Right renal cortex interstitium (tissue), 3 donors: ENCODE measurements at regions not wholly inside any gene's neighbourhood (a gene's known extent, or its start where the extent isn't known, plus 50 kb on each side); places are given as distances from the start of the nearest gene placed in this dataset.
"Not testable (repeated sequence)": the region's sequence is repeated elsewhere in the genome, so short reads cannot be mapped to it uniquely, and the experiment has no call there.

Source experiments
- DNase-seq, 3 donors: peaks; one replicate each; pipeline ENCODE4 v3.0.0-alpha.2; 2013; ENCODE audit warnings: low read depth in 3 of 3, low spot score in 2 of 3

DNA sequence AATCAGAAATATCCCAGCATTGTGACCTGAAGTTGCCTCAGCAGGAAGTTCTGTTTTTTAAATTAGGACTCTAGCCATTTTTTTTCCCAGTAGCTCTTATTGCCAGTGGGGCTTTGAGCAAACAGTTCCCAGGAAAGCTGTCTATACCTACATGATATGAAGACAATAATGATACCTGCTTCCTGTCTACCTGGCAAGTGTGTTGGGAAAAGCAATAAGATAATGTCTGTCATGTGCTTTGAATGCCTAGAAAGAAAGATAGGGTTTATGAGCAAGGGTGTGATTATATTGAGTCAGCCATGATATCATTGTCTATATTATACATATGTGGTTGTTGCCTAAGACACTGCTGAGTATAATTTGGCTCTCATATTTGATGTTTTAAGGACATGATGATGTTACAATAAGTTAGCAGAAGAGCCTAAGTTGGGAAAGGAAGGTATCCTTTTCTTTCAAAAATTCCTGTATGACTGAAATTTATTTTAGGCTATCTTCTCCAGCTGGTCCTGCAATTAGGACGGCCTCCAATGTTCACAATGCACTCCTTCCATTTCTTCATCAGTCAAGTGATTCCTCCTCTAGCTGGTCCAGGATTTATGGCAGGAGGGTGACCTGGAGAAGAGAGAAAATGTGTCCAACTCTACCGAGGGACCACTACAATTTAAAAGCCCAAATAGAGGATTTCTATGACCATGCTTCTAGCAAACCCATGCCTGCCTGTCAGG, 99.6 kb upstream of the CDC42BPA start:
- DNase-seq: no peak

DNA sequence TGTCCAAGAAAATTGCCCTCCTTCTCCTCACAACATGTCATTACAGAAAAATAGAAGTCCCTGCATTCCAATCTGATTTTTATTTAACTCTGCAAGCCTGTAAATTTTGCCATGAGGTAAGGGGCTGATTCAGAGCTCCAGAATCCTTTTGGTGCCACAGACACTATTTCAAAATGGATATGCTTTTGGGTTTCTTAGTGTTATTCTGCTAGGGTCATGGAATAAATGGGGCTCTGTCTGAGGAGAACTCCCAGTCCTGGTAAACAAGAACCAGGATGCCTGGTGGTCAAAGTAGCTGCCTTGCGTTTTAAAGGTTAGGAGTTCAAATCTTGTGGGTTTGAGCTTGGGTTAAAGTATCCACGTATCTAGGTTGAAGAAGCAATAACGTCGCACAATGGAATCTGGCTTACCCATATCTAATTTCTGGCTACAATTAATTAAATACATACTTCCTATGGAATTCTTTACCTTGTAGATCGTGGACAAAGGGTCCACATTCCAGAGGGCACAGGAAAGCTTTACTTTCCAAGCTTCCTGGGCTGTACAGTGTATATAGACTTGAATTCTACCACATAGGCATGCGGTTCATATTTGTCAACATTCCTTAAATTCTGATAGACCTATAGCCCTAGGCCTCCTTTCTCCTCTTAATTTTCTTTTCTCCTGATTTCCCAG, 98.0 kb upstream of the CDC42BPA start:
- DNase-seq: no peak

DNA sequence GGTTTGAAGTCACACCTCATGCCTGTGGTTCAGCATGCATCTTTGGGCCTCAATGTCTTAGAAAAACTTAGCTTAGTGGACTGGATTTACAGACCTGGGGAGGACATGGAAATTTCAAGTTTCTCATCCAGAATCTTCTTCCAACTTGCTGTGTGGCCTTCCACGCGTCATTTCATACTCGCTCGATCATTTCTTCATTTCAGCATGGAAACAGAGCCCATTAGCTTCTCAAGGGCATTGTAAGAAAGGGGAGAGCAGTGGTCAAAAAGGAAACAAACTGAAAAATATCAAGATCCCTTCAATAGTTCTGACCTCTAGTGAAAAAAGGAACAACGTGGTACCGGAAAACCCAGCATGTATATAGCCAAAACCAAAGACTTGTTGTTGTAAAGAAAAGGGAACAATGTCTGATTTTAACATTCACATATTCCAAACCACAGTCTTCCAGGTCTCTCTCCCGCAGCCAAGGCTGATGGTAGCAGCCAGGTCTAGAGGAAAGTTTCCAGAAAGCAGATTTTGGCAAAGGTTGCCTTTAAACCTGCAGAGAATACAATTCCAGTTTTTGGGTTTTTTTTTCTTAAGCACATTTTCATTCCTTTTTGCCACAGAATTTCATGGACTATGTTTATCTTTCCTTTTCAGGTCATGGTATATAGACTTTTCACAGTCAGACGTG, 97.0 kb upstream of the CDC42BPA start:
- DNase-seq: no peak

DNA sequence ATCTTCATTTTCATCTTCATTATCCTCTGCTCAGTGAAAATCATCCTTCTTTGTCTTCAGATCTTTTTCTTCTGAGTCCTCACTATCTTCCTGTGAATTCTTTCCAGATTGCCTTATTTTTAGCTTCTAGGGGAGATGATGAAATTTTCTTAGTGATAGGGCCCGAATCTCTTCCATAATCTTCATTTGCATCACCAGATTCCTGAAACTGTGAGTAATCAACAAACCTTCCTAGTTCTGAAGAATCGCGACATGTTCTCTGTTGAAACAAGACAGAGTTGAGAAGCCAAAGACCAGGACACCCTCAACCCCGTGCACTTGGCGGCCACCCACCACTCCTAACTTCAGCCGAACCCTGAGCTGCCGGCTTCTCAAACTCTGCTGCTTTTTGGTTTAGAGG, 92.8 kb upstream of the CDC42BPA start:
- no peak for DNase-seq

DNA sequence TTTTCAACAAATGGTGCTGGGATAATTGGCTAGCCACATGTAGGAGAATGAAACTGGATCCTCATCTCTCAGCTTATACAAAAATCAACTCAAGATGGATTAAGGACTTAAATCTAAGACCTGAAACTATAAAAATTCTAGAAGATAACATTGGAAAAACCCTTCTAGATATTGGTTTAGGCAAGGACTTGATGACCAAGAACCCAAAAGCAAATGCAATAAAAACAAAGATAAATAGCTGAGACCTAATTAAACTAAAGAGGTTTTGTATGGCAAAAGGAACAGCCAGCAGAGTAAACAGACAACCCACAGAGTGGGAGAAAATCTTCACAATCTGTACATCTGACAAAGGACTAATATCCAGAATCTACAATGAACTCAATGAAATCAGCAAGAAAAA, 88.0 kb upstream of the CDC42BPA start:
- not testable (repeated sequence) for DNase-seq

DNA sequence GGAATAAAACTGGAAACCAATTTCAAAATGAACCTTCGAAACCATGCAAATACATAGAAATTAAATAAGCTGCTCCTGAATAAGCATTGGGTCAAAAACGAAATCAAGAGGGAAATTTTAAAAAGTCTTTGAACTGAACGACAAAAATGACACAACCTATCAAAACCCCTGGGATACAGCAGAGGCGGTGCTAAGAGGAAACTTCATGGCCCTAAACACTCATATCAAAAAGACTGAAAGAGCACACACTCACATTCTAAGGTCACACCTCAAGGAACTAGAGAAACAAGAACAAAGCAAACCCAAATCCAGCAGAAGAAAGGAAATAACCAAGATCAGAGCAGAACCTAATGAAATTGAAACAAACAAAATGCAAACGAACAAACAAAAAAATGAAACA, 85.2 kb upstream of the CDC42BPA start:
- no peak for DNase-seq

DNA sequence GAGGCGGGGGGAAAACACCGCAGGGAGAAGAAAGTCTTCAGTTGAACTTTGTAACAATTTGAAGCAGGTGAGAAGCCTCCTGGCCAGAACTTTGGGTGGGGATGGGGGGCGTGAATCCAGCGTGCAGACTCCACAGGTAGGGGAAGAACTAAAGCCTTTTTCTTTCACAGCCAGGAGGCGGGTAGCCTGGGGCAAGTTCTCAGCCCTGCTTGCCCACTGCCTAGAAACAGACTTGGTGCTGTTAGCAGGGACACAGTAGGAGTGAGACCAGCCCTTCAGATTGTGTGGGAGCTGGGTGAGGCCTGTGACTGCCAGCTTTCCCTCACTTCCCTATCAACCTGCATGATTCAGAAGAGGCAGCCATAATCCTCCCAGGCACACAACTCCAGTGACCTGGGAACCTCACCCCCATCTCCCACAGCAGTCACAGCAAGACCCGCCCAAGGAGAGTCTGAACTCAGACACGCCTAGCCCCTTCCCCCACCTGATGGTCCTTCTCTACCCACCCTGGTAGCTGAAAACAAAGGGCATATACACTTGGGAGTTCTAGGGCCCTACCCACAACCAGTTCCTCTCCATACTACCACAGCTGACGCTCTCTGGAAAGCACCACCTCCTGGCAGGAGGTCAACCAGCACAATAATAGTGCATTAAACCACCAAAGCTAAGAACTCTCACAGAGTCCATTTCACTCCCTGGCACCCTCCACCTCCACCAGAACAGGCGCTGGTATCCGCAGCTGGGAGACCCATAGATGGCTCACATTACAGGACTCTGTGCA, 83.5 kb upstream of the CDC42BPA start:
- no peak for DNase-seq

DNA sequence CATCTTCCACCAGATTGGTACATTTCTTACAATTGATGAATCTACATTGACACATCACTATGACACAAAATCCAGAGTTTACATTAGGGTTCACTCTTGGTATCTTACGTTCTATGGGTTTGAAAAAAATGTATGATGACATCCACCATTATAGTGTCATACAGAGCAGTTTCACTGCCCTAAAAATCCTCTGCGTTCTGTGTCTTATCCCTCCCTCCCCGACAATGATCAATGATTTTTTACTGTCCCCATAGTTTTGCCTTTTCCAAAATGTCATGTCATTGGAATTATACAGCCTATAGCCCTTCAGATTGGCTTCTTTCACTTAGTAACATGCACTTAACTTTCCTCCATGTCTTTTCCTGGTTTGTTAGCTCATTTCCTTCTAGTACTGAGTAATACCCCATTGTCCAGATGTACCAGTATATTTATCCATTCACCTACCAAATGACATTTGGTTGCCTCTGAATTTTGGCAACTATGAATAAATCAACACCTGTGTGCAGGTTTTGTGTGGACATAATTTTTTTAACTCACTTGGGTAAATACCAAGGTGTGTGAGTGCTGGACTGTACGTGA, 80.9 kb upstream of the CDC42BPA start:
- no peak for DNase-seq

DNA sequence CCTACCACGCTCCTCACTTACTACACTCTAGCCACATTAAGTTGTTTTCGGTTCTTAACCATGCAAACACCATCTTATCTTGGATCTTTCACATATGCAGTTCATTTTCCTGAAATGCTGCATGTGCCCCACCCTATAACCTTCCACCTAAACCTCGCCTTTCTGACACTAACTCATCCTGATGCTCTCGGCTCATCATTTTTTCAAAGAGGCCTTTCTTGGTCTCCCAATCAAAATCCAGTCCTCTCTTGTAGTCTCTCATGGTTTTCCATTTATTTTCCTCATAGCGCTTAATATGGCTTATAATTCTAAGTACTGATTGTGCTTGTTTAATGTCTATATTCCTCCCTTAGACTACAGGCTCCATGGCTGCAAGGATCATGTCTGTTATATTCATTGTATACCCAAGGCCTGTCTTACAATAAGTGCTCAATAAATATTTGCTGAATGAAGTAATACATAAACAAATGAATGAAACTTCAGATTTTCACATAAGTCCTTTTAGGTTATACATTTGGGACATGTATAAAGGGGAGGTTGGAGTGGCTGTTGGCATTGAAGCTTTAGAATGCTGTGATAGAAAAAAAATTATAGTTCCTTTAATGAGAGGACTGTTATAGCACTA, 79.2 kb upstream of the CDC42BPA start:
- DNase-seq: no peak

DNA sequence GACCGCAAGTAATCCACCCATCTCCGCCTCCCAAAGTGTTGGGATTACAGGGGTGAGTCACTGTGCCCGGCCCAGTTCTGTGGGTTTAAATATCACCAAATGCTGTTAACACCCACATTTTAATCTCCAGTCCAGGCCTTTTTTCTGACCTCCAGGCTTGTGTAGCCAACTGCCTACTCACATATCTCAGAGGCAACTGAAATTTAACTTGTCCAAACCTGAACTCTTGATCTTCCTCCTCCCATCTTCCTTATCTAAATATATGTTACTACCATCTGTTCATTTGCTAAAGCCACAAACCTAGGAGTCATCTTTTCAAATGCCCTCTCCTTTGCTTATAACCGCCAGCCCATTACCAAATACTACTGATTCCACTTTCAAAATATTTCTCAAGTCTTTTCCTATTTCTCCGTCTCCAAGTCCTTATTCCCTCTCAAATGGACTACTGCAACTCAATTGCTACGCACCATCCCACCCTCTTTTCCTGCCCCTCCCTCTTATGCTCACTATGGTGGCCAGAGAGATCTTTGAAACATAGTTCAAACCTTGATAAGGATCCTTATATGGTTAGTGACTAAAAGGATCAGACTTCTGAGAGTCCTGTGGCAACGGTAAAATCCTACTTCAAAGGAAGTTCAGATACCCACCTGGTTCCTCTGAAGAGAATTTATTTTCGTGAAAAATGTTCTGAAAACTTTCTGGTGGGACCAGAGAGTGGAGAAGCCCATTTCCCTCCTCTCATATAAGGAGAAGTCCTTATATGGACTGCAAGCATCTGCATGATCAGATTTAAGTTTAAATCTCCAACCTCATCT, 78.5 kb upstream of the CDC42BPA start:
- DNase-seq: no peak

DNA sequence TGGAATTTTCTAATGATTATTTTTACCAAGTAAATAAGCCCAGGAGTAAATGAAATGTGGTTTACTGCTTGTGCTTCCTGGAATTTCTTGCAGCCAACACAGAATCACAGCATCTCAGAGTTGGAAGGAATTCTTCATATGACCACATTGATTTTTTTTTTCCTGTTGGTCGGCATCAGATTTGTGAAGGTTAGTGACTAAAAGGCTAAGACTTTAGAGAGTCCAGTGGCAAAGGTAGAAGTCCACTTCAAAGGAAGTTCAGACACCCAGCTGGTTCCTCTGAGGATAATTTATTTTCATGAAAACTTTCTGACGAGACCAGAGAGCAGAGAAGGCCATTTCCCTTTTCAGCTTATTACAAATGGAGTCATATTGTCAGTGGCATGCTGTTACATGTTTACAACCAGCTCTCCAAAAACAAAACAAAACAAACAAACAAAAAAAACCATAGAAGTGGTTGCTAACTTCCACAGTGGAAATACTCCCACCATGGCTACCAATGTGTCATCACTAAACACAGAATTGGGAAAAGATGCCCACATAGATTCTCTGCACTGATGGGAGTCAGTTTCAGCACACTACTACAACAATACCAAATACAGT, 77.2 kb upstream of the CDC42BPA start:
- DNase-seq: no peak

DNA sequence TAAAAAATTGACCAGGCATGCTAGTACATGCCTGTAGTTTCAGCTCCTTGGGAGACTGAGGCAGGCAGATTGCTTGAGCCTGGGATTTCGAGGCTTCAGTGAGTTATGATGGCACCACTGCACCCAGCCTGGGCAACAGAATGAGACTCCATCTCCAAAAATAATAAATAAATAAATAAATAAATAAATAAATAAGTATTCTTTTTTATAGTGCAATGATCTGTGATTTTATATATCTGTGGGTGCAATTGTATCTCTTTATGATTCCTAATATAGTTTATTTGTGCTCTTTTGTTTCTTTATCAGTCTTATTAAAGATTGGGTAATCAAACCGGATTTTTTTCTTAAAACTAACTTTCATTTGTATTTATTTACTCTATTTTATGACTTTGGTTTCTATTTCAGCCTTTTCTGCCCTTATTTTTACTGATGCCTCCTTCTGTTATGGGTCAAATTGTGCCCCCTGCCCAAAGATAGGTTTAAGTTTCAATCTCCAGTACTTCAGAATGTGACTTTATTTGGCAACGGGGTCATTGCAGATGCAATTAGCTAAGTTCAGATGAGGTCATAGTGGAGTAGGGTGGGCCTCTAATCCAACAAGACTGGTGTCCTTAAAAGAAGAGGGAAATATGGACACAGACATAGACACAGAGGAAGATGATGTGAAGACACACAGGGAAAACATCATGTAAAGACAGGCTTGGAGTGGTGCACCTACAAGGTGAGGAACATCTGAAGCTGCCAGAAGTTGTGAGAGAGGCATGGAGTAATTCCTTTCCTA, 74.9 kb upstream of the CDC42BPA start:
- no peak for DNase-seq

DNA sequence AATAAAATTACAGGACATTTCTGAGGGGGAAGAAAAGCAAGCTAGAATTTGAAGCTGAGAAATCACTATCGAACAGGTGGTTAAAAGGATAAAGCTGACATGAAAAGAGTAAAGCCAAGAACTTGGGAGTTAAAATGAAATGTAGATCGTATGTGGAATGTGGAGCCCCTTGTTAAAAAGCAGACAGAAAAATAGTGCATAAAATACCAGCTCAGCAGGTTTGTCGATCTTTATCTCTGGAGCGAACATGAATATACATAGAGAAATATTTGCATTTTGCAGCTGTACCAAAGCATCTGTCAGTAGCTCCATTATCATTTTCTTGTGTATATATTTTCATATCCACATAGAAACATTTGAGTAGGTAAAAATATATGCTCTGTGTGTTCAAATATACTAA, 73.6 kb upstream of the CDC42BPA start:
- DNase-seq: peak in 1 of 3 donors; percentile 21

DNA sequence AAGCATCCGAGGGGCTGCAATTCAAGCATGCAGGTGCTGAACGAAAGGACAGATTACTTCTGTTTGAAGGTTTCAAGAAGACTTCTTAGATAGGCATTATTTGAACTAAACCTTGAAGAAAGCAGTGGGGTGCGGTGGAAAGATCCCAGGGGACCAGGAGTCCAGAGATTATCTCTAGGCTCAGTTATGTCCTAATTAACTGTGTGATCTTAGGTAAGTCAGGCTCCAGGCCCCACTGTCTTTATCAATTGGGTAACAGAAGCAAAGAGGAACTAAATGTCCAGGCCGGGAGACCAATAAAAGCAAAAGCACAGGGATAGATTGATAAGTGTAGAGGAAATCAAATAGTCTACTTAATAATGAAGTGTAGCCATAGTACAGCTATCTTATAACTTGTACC, 72.9 kb upstream of the CDC42BPA start:
- DNase-seq: no peak

DNA sequence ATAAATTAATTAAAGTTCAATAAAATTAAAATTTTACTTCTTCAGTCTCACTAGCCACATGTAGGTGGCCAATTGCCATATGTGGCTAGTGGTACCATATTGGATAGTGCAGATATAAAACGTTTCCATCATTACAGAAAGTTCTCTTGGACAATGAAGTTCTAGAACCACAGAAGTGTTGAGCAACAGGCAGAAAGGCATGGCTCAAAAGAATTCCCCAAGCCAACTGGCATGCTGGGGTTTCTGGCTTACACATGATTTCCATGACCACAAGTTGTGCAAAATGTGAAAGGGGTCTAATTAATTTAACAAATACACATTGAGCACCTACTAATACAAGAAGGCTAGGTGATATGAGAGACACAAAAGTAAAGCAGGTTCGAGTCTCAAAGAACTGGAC, 72.2 kb upstream of the CDC42BPA start:
- no peak for DNase-seq

DNA sequence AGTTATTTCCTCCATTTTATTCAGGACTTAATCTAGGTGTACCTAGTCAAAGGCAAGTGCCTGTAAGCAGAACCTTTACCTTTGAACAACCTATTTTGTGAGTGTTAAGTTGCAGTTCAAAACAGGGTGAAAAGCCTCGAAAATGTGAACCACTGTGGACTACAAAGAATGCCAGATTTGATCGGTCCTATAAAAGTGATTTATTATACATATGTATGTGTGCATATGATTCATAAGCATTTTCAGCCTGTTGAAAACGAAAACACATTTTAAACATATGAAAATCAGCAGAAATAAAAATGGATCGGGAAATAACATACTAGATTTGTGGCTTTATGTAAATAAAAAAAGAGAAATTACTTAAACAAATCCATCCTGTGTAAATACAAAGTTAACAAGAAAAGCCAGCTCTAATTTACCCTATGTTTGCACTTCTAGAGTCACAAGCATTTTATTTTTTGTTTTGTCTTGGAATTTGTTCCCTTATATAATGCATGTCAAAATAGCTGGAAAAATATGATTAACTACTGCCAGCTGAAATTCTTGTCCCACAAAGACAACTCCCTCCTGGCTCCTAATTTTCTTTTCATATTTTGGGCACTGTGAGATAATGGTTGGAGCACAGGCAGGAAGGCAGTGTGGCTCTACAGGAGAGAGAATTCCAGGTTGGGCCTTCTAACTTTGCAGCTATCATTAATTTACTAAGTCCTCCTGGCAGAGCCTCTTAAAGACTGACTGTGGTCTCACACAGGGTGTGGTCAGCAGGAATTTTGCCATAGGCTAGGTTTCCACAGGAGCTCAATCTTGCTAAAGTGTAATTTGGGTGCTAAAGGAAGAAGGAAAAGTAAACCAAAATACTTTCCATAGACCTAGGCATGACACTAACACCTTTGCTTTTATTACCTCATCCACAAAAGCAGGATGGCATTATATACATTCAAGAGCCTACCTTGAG, 70.2 kb upstream of the CDC42BPA start:
- DNase-seq: no peak

DNA sequence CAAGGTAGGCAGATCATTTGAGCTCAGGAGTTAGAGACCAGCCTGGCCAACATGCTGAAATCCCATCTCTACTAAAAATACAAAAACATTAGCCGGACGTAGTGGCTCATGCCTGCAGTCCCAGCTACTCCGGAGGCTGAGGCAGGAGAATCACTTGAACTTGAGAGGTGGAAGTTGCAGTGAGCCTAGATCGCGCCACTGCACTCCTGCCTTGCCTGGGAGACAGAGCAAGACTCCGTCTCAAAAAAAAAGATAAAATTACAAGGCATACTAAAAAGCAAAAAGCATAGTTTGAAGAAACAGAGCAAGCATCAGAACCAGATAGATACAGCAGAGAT, 61.2 kb upstream of the CDC42BPA start:
- no peak for DNase-seq
